ENCODE measurements at regions not wholly inside any gene's neighbourhood (a gene's known extent, or its start where the extent isn't known, plus 50 kb on each side); places are given as distances from the start of the nearest gene placed in this dataset.

- TF ChIP-seq POLR2A (IDR thresholded peaks at IDR 0.05) (no peak), CTCF (IDR thresholded peaks at IDR 0.05) (no peak), POLR2AphosphoS5 (IDR thresholded peaks at IDR 0.05) (no peak), EP300 (IDR thresholded peaks at IDR 0.05) (no peak)
Observed at GRCh38 chr16:79393127-79393526, 207.4 kb downstream of the MAF start.

All from upper lobe of left lung (tissue), 4 donors.